ENCODE measurements at regions not wholly inside any gene's neighbourhood (a gene's known extent, or its start where the extent isn't known, plus 50 kb on each side); places are given as distances from the start of the nearest gene placed in this dataset.

DNA sequence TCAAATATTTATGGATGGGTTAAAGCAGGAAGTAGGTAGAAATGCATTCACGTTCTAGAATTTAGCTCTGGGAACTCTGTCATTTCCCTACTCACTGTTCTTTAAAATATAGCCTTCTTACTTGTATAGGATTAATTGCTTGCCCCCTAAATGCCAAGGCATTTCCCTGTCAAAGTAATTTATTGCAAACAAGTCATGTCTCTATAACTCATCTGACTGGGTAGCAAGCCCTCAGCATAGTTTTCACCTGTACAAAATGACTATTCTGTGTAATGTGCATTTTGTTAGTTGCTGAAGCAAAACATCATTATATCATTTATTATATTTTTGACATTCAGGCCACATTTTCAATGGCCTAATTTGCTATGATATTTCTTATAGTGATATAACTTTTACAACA lies 1308.2 kb upstream of the EPHA6 start:
- TF ChIP-seq GATA2 (IDR thresholded peaks at IDR 0.05; ENCODE audit: low read depth, low read length), result no peak
- no peak for TF ChIP-seq GATA3 (IDR thresholded peaks at IDR 0.05; ENCODE audit: low read depth, low read length)
